GM12878 (cell line): ENCODE measurements at regions not wholly inside any gene's neighbourhood (a gene's known extent, or its start where the extent isn't known, plus 50 kb on each side); places are given as distances from the start of the nearest gene placed in this dataset.

Experiments
- ATF3 ChIP-seq: IDR thresholded peaks from 2 replicates; pipeline ENCODE4 v1.6.1; 2011; ENCODE audit warnings: low read depth, mild to moderate bottlenecking, low read length, moderate library complexity, borderline replicate concordance; ENCODE audit errors: extremely low read depth
- BACH1 ChIP-seq: fragments of 450-650 bp; IDR thresholded peaks from 2 replicates; pipeline ENCODE4 v1.6.1; 2017; ENCODE audit warnings: mild to moderate bottlenecking, borderline replicate concordance
- CTCF ChIP-seq, 3 experiments: IDR thresholded peaks in 2 of 3; conservative IDR thresholded peaks in 1 of 3; 2 replicates each; pipeline ENCODE4 v1.5.1; 2011; ENCODE audit warnings: low read depth in 3 of 3, low read length in 3 of 3, mild to moderate bottlenecking in 3 of 3, control low read depth in 2 of 3, moderate library complexity in 2 of 3, inconsistent platforms in 1 of 3, mixed read lengths in 1 of 3; ENCODE audit not compliant: control insufficient read depth in 2 of 3, insufficient read depth in 1 of 3; ENCODE audit errors: extremely low read depth in 1 of 3
- EP300 ChIP-seq, 2 experiments: fragments of 150-350 bp in 1 of 2; IDR thresholded peaks; 2 replicates each; pipeline ENCODE4 v1.6.1; 2011 to 2012; ENCODE audit warnings: low read depth in 2 of 2, low read length in 2 of 2, borderline replicate concordance in 1 of 2, improper control_type of control experiment in 1 of 2, inconsistent platforms in 1 of 2; ENCODE audit not compliant: control insufficient read depth in 1 of 2
- ESRRA ChIP-seq: IDR thresholded peaks from 2 replicates; pipeline ENCODE4 v1.6.1; 2012; ENCODE audit warnings: mild to moderate bottlenecking, low read length, improper control_type of control experiment
- GABPA ChIP-seq: IDR thresholded peaks from 2 replicates; pipeline ENCODE4 v1.6.1; 2014; ENCODE audit warnings: antibody characterized with exemption, low read depth, mild to moderate bottlenecking, inconsistent platforms
- IRF3 ChIP-seq: fragments of 450-650 bp; IDR thresholded peaks from 2 replicates; pipeline ENCODE4 v1.6.1; 2014; ENCODE audit warnings: mild to moderate bottlenecking
- JUND ChIP-seq: IDR thresholded peaks from 2 replicates; pipeline ENCODE4 v1.6.1; 2012; ENCODE audit warnings: low read depth, mild to moderate bottlenecking, low read length, improper control_type of control experiment, moderate library complexity
- MTA3 ChIP-seq: IDR thresholded peaks from 2 replicates; pipeline ENCODE4 v1.6.1; 2012; ENCODE audit warnings: low read length, inconsistent platforms, borderline replicate concordance
- POLR2AphosphoS5 ChIP-seq: IDR thresholded peaks from 2 replicates; pipeline ENCODE4 v1.6.1; 2011; ENCODE audit warnings: mild to moderate bottlenecking, low read length, inconsistent platforms
- SUPT20H ChIP-seq: IDR thresholded peaks from 2 replicates; pipeline ENCODE4 v1.6.1; 2011; ENCODE audit warnings: low read depth, mild to moderate bottlenecking, low read length, moderate library complexity, borderline replicate concordance; ENCODE audit not compliant: control insufficient read depth
- TCF7 ChIP-seq: IDR thresholded peaks from 2 replicates; pipeline ENCODE4 v1.6.1; 2014; ENCODE audit warnings: antibody characterized with exemption, borderline replicate concordance

- TF ChIP-seq POLR2AphosphoS5: no peak
- TF ChIP-seq GABPA: no peak
- TF ChIP-seq MTA3: no peak
- TF ChIP-seq EP300 (IDR thresholded peaks at IDR 0.05; ENCODE audit: borderline replicate concordance in 1 of 2, control insufficient read depth in 1 of 2, low read depth in 2 of 2, low read length in 2 of 2): no peak
- no peak for TF ChIP-seq SUPT20H
- no peak for TF ChIP-seq ESRRA
- TF ChIP-seq BACH1: no peak
- TF ChIP-seq IRF3: no peak
- no peak for TF ChIP-seq TCF7
- TF ChIP-seq JUND: no peak
- no peak for TF ChIP-seq ATF3
- TF ChIP-seq CTCF (IDR thresholded peaks at IDR 0.05 in 2 of 3, conservative IDR thresholded peaks at IDR 0.05 in 1 of 3; ENCODE audit: control insufficient read depth in 2 of 3, extremely low read depth in 1 of 3, insufficient read depth in 1 of 3, low read depth in 3 of 3, low read length in 3 of 3): no peak
These were observed 515.5 kb upstream of the NOX3 start for GRCh38 chr6:155970876-155971708.
